HL-60 (cell line): ENCODE measurements at regions not wholly inside any gene's neighbourhood (a gene's known extent, or its start where the extent isn't known, plus 50 kb on each side); places are given as distances from the start of the nearest gene placed in this dataset.

Experiments
- CTCF ChIP-seq: IDR thresholded peaks from one replicate; pipeline ENCODE4 v1.5.1; 2011; ENCODE audit warnings: low read length, control low read depth, inconsistent platforms; ENCODE audit not compliant: insufficient read depth
- GABPA ChIP-seq: IDR thresholded peaks from 2 replicates; pipeline ENCODE4 v1.6.1; 2012; ENCODE audit warnings: low read depth
- POLR2AphosphoS5 ChIP-seq: IDR thresholded peaks from 2 replicates; pipeline ENCODE4 v1.6.1; 2012; ENCODE audit warnings: low read depth
- REST ChIP-seq: IDR thresholded peaks from 2 replicates; pipeline ENCODE4 v1.6.1; 2012; ENCODE audit warnings: low read depth; ENCODE audit not compliant: insufficient replicate concordance

- no peak for TF ChIP-seq CTCF
- no peak for TF ChIP-seq GABPA
- TF ChIP-seq POLR2AphosphoS5, result no peak
- TF ChIP-seq REST, result no peak
These were observed 51.4 kb upstream of the EZR start for GRCh38 chr6:158870649-158870957.
